ENCODE measurements at regions not wholly inside any gene's neighbourhood (a gene's known extent, or its start where the extent isn't known, plus 50 kb on each side); places are given as distances from the start of the nearest gene placed in this dataset.

DNA sequence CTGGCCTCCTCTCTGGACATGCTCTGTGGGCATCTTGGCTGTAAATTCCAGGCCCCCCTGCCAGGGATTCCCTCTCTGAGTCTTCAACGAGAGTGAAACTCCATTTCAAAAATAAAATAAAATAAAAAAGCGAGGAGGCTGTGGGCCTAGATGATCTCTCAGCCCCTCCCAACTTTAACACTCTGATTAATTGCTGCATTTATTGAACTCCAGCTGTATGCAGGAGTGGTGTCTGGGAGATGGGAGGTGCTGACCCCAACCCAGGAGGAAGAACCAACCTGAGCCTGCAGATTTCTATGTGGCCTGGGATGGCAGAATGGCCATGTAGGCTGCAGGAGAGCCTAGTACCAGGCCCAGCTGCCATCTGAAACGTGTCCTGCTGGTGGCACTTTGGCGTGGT is 154.5 kb upstream of the IER5L start (continued):
- TF ChIP-seq MAZ (IDR thresholded peaks at IDR 0.05; ENCODE audit: borderline replicate concordance, low read depth, low read length) (no peak), CEBPB (IDR thresholded peaks at IDR 0.05; ENCODE audit: low read depth, low read length) (no peak), RFX5 (IDR thresholded peaks at IDR 0.05; ENCODE audit: low read depth, low read length) (no peak), CHD1 (IDR thresholded peaks at IDR 0.05; ENCODE audit: low read depth, low read length) (no peak), BHLHE40 (IDR thresholded peaks at IDR 0.05; ENCODE audit: low read depth, low read length) (no peak), RAD21 (IDR thresholded peaks at IDR 0.05; ENCODE audit: low read length) (no peak)
